HepG2 (cell line): ENCODE measurements at regions not wholly inside any gene's neighbourhood (a gene's known extent, or its start where the extent isn't known, plus 50 kb on each side); places are given as distances from the start of the nearest gene placed in this dataset.

Experiments
- ATAC-seq: fragments of 200-7000 bp; cut with Tn5 transposase; 3 replicates; pipeline ENCODE4 v1.9.1; 2020; ENCODE audit warnings: mild to moderate bottlenecking, moderate library complexity
- BruUV-seq: library from RNA; stranded (reverse); fragments of 400-500 nt; replicated peaks from 2 replicates; lab custom pipeline; 2021; lab: Mats Ljungman, UMichigan
- CTCF ChIA-PET: fragments of 300-600 bp; formaldehyde crosslinking; extraction: SDS; loops from one replicate; lab custom pipeline; 2021; ENCODE audit warnings: low total read pairs, inconsistent platforms, low intra/inter-chr PET ratio; lab: Yijun Ruan, JAX
- POLR2A ChIA-PET: fragments of 350-600 bp; sonication (Branson Sonifier 250); formaldehyde crosslinking; loops from one replicate; lab custom pipeline; 2020; ENCODE audit warnings: antibody characterized with exemption, inconsistent platforms; lab: Yijun Ruan, JAX
- DNase-seq: peaks from one replicate; pipeline ENCODE4 v3.0.0-alpha.2; 2015; ENCODE audit warnings: low spot score
- FAIRE-seq: peaks from 3 replicates; lab custom pipeline; 2011; peaks lifted over from hg19 to GRCh38; lab: Jason Lieb, UNC
- H2AFZ ChIP-seq: one replicate; pipeline ENCODE4 v1.6.1; 2011; ENCODE audit warnings: low read length, inconsistent platforms
- H3K27ac ChIP-seq: fragments of 300-600 bp; 3 replicates; pipeline ENCODE4 v1.8.0; 2011; ENCODE audit warnings: mixed run types, mild to moderate bottlenecking, mixed read lengths, low read length, inconsistent platforms; ENCODE audit not compliant: insufficient read depth; ENCODE audit errors: extremely low read length
- H3K27me3 ChIP-seq, 2 experiments: fragments of 200-600 bp in 1 of 2; 2 replicates in 1 of 2; 3 replicates in 1 of 2; pipeline versions ENCODE4 v1.6.0 to v1.8.0; 2011; ENCODE audit warnings: low read length in 2 of 2, mild to moderate bottlenecking in 2 of 2, moderate library complexity in 2 of 2, inconsistent platforms in 1 of 2; ENCODE audit not compliant: insufficient read depth in 2 of 2, control insufficient read depth in 1 of 2
- H3K36me3 ChIP-seq, 2 experiments: fragments of 200-600 bp in 1 of 2; replicated peaks in 1 of 2; 2 replicates in 1 of 2; 3 replicates in 1 of 2; pipeline versions ENCODE4 v1.5.1 to v1.8.0; 2011; ENCODE audit warnings: low read length in 2 of 2, inconsistent platforms in 1 of 2; ENCODE audit not compliant: insufficient read depth in 2 of 2, control insufficient read depth in 1 of 2
- H3K4me1 ChIP-seq: 2 replicates; pipeline ENCODE4 v1.5.1; 2012; ENCODE audit warnings: low read length, inconsistent platforms; ENCODE audit not compliant: insufficient read depth
- H3K4me2 ChIP-seq: 2 replicates; pipeline ENCODE4 v1.6.0; 2011; ENCODE audit warnings: low read depth, low read length, inconsistent platforms
- H3K4me3 ChIP-seq, 3 experiments: fragments of 200-600 bp in 1 of 3; sonication (generic), shearing (Covaris generic) in 1 of 3; replicated peaks in 1 of 3; 2 replicates each; pipeline ENCODE4 v1.5.1; 2011 to 2016; ENCODE audit warnings: low read length in 3 of 3, inconsistent platforms in 2 of 3, low read depth in 2 of 3, mild to moderate bottlenecking in 2 of 3, control low read depth in 1 of 3, mixed read lengths in 1 of 3; ENCODE audit not compliant: insufficient read depth in 1 of 3
- H3K79me2 ChIP-seq: one replicate; pipeline ENCODE4 v1.6.1; 2011; ENCODE audit warnings: low read length, inconsistent platforms; ENCODE audit not compliant: insufficient read depth
- H3K9ac ChIP-seq: 2 replicates; pipeline ENCODE4 v1.6.0; 2011; ENCODE audit warnings: mild to moderate bottlenecking, low read depth, low read length, inconsistent platforms; ENCODE audit not compliant: insufficient read depth
- H3K9me3 ChIP-seq: 2 replicates; pipeline ENCODE4 v1.5.1; 2012; ENCODE audit warnings: mild to moderate bottlenecking, low read length
- H4K20me1 ChIP-seq: 2 replicates; pipeline ENCODE4 v1.6.0; 2011; ENCODE audit warnings: inconsistent platforms, mild to moderate bottlenecking, low read length, moderate library complexity; ENCODE audit not compliant: insufficient read depth
- CCDC6 ChIP-seq: sonication (generic); formaldehyde crosslinking; IDR thresholded peaks from 2 replicates; pipeline ENCODE4 v1.8.1; 2022; ENCODE audit warnings: mild to moderate bottlenecking, missing genetic modification reagents, moderate library complexity
- CENPBD1 ChIP-seq: sonication (generic); formaldehyde crosslinking; IDR thresholded peaks from 2 replicates; pipeline ENCODE4 v1.8.0; 2022; ENCODE audit warnings: missing genetic modification reagents, low read depth, mild to moderate bottlenecking, borderline replicate concordance
- HNRNPL ChIP-seq: fragments of 200-400 bp; formaldehyde crosslinking; IDR thresholded peaks from 2 replicates; pipeline ENCODE4 v1.6.1; 2017; ENCODE audit warnings: mild to moderate bottlenecking, low read depth, low read length
- NCOA5 ChIP-seq: sonication (generic); formaldehyde crosslinking; IDR thresholded peaks from 2 replicates; pipeline ENCODE4 v1.4.0; 2020; ENCODE audit warnings: missing genetic modification reagents
- PHB2 ChIP-seq: fragments of 450-650 bp; IDR thresholded peaks from 2 replicates; pipeline ENCODE4 v1.6.1; 2018; ENCODE audit not compliant: partially characterized antibody
- SMARCC2 ChIP-seq: fragments of 450-650 bp; IDR thresholded peaks from 2 replicates; pipeline ENCODE4 v1.6.1; 2017; ENCODE audit warnings: antibody characterized with exemption, mild to moderate bottlenecking
- TBL1XR1 ChIP-seq: fragments of 150-350 bp; IDR thresholded peaks from 2 replicates; pipeline ENCODE4 v1.6.1; 2014; ENCODE audit warnings: borderline replicate concordance, low read length; ENCODE audit not compliant: partially characterized antibody
- TEAD2 ChIP-seq: sonication (generic); formaldehyde crosslinking; IDR thresholded peaks from 2 replicates; pipeline ENCODE4 v1.9.0; 2021; ENCODE audit warnings: missing genetic modification reagents
- ZEB1 ChIP-seq: IDR thresholded peaks from 2 replicates; pipeline ENCODE4 v1.6.1; 2012; ENCODE audit warnings: mild to moderate bottlenecking, low read depth, inconsistent platforms; ENCODE audit not compliant: insufficient replicate concordance
- ZKSCAN5 ChIP-seq: sonication (generic); formaldehyde crosslinking; IDR thresholded peaks from 2 replicates; pipeline ENCODE4 v1.5.1; 2020; ENCODE audit warnings: mild to moderate bottlenecking, missing genetic modification reagents
- ZNF512 ChIP-seq: sonication (generic); formaldehyde crosslinking; IDR thresholded peaks from 2 replicates; pipeline ENCODE4 v1.4.0; 2020; ENCODE audit warnings: mild to moderate bottlenecking, missing genetic modification reagents
- ZNF672 ChIP-seq: sonication (generic); formaldehyde crosslinking; IDR thresholded peaks from 2 replicates; pipeline ENCODE4 v1.8.1; 2022; ENCODE audit warnings: missing genetic modification reagents
- ZNF740 ChIP-seq: sonication (generic); formaldehyde crosslinking; IDR thresholded peaks from 2 replicates; pipeline ENCODE4 v1.4.0; 2020; ENCODE audit warnings: missing genetic modification reagents
- ZNF780A ChIP-seq: sonication (generic); formaldehyde crosslinking; IDR thresholded peaks from 2 replicates; pipeline ENCODE4 v1.8.0; 2022; ENCODE audit warnings: mild to moderate bottlenecking, missing genetic modification reagents, moderate library complexity
- WGBS: methylation state at CpG from one replicate; pipeline ENCODE4 v1.1.6; 2017; ENCODE audit warnings: low lambda C conversion rate; 5-methylcytosine and 5-hydroxymethylcytosine counted together
- in situ Hi-C: cut with HindIII; loops from 2 replicates; pipeline ENCODE4 v1.10.0; 2017; ENCODE audit warnings: low pct_unique_long_range_greater_than_20kb; ENCODE audit not compliant: extremely low pct_ligation_motif_present
- intact Hi-C: fragments of 100-400 bp; cut with micrococcal nuclease; formaldehyde crosslinking; loops from one replicate; pipeline ENCODE4 v1.10.0; 2022; ENCODE audit not compliant: unreplicated experiment

- Histone ChIP-seq H2AFZ (no peak overlapping the region), H3K9me3 (no peaks in the 10 kb centered on the region), H3K4me1 (no peaks in the 10 kb centered on the region), H3K4me2 (no peak overlapping the region), H3K27ac (no peak overlapping the region), H3K36me3 (no peaks in the 10 kb centered on the region), H3K9ac (no peak overlapping the region), H3K79me2 (no peaks in the 10 kb centered on the region), H3K4me3 (no peak overlapping the region), H3K27me3 (no peaks in the 10 kb centered on the region; a peak in 1 of 5 replicates), H4K20me1 (no peaks in the 10 kb centered on the region)
- DNase-seq: no peak
- ATAC-seq: no peak
- WGBS: 23% methylated on average over 3 of the region's 11 CpGs
- CTCF ChIA-PET: no interaction called here
- in situ Hi-C loops (no loop called here), intact Hi-C loops (no loop called here)
- no peak for FAIRE-seq
- POLR2A ChIA-PET: no interaction called here
- TF ChIP-seq TEAD2 (CRISPR knock-in tag) (no peak), ZNF780A (no peak), ZNF740 (CRISPR knock-in tag) (no peak), CENPBD1 (CRISPR knock-in tag) (no peak), ZEB1 (no peak), NCOA5 (CRISPR knock-in tag) (no peak), ZKSCAN5 (CRISPR knock-in tag) (no peak), PHB2 (no peak), SMARCC2 (no peak), ZNF672 (CRISPR knock-in tag) (no peak), TBL1XR1 (no peak), CCDC6 (no peak), HNRNPL (no peak), ZNF512 (CRISPR knock-in tag) (no peak)
- no TSS peak for BruUV-seq
Observed at GRCh38 chr10:2701802-2702201, 365.5 kb upstream of the PFKP start.
